MM.1S (cell line): ENCODE measurements at regions not wholly inside any gene's neighbourhood (a gene's known extent, or its start where the extent isn't known, plus 50 kb on each side); places are given as distances from the start of the nearest gene placed in this dataset.

ENCODE experiments used
- DNase-seq: peaks from one replicate; pipeline ENCODE4 v3.0.0-alpha.2; 2015
- H2AFZ ChIP-seq: fragments of 300-600 bp; sonication (generic); 2 replicates; pipeline ENCODE4 v1.6.0; 2016; ENCODE audit warnings: antibody characterized with exemption, low read length
- H3F3A ChIP-seq: fragments of 300-600 bp; sonication (generic); 2 replicates; pipeline ENCODE4 v1.6.1; 2016; ENCODE audit warnings: mild to moderate bottlenecking, antibody characterized with exemption, low read length, moderate library complexity, mixed read lengths; ENCODE audit not compliant: insufficient read depth
- H3K27ac ChIP-seq: fragments of 300-600 bp; sonication (generic); 2 replicates; pipeline ENCODE4 v1.5.1; 2016; ENCODE audit warnings: mild to moderate bottlenecking, low read length
- H3K27me3 ChIP-seq: fragments of 300-600 bp; sonication (generic); replicated peaks from 2 replicates; pipeline ENCODE4 v1.6.0; 2016; ENCODE audit warnings: low read length; ENCODE audit not compliant: insufficient read depth
- H3K36me3 ChIP-seq: fragments of 300-600 bp; sonication (generic); replicated peaks from 2 replicates; pipeline ENCODE4 v1.6.1; 2016; ENCODE audit warnings: mild to moderate bottlenecking, low read length, mixed read lengths; ENCODE audit not compliant: insufficient read depth
- H3K4me1 ChIP-seq: fragments of 300-600 bp; sonication (generic); 2 replicates; pipeline ENCODE4 v1.6.1; 2016; ENCODE audit warnings: low read length, mixed read lengths
- H3K4me2 ChIP-seq: fragments of 300-600 bp; sonication (generic); 2 replicates; pipeline ENCODE4 v1.6.0; 2016; ENCODE audit warnings: low read depth, low read length
- H3K4me3 ChIP-seq: fragments of 300-600 bp; sonication (generic); 2 replicates; pipeline ENCODE4 v1.5.1; 2016; ENCODE audit warnings: low read length, mixed read lengths
- H3K79me2 ChIP-seq: fragments of 300-600 bp; sonication (generic); 2 replicates; pipeline ENCODE4 v1.6.1; 2016; ENCODE audit warnings: mixed run types, low read length, mixed read lengths
- H3K9ac ChIP-seq: fragments of 300-600 bp; sonication (generic); 2 replicates; pipeline ENCODE4 v1.6.1; 2016; ENCODE audit warnings: low read length, mixed read lengths
- H3K9me2 ChIP-seq: fragments of 300-600 bp; sonication (generic); replicated peaks from 2 replicates; pipeline ENCODE4 v1.6.1; 2016; ENCODE audit warnings: mild to moderate bottlenecking, low read length, mixed read lengths; ENCODE audit not compliant: insufficient read depth
- H3K9me3 ChIP-seq: fragments of 300-600 bp; sonication (generic); replicated peaks from 2 replicates; pipeline ENCODE4 v1.6.1; 2016; ENCODE audit warnings: mild to moderate bottlenecking, low read length, mixed read lengths; ENCODE audit not compliant: insufficient read depth
- H4K20me1 ChIP-seq: fragments of 300-600 bp; sonication (generic); 2 replicates; pipeline ENCODE4 v1.6.1; 2016; ENCODE audit warnings: mild to moderate bottlenecking, low read length, moderate library complexity, mixed read lengths; ENCODE audit not compliant: insufficient read depth
- CTCF ChIP-seq: fragments of 300-600 bp; sonication (generic); IDR thresholded peaks from 2 replicates; pipeline ENCODE4 v1.5.1; 2016; ENCODE audit warnings: antibody characterized with exemption, low read length, mixed read lengths
- EZH2 ChIP-seq: fragments of 300-600 bp; sonication (generic); optimal IDR thresholded peaks from 2 replicates; pipeline ENCODE3; 2017; ENCODE audit warnings: low read depth, mild to moderate bottlenecking, antibody characterized with exemption, low read length, mixed read lengths
- EZH2phosphoT487 ChIP-seq: fragments of 300-600 bp; sonication (generic); IDR thresholded peaks from 2 replicates; pipeline ENCODE4 v1.6.1; 2018; ENCODE audit warnings: antibody characterized with exemption, low read length

- H2AFZ ChIP-seq = no peak overlapping the region
- no peak overlapping the region for H3K4me2 ChIP-seq
- H3K9me2 ChIP-seq = no peaks in the 10 kb centered on the region
- H3F3A ChIP-seq = no peaks in the 10 kb centered on the region
- no peaks in the 10 kb centered on the region for H3K9me3 ChIP-seq
- H3K4me3 ChIP-seq = no peak overlapping the region
- H3K9ac ChIP-seq = no peak overlapping the region
- H3K27ac ChIP-seq = no peak overlapping the region
- H3K79me2 ChIP-seq = no peaks in the 10 kb centered on the region
- H3K4me1 ChIP-seq = no peaks in the 10 kb centered on the region
- TF ChIP-seq EZH2 = no peak
- no peak for TF ChIP-seq EZH2phosphoT487
- TF ChIP-seq CTCF = no peak
- H3K27me3 ChIP-seq = no peaks in the 10 kb centered on the region
- H4K20me1 ChIP-seq = no peaks in the 10 kb centered on the region
- no peaks in the 10 kb centered on the region for H3K36me3 ChIP-seq
- no peak for DNase-seq
These were observed 150.3 kb downstream of the TFCP2L1 start for GRCh38 chr2:121134728-121135127.

GRCh38 chr2:121135168-121135853 is 149.7 kb downstream of the TFCP2L1 start:
- Histone ChIP-seq H3K4me2 (no peak overlapping the region), H3K27ac (no peak overlapping the region), H3F3A (no peaks in the 10 kb centered on the region), H3K9me3 (no peaks in the 10 kb centered on the region), H4K20me1 (no peaks in the 10 kb centered on the region), H3K36me3 (no peaks in the 10 kb centered on the region), H3K4me3 (no peak overlapping the region), H3K9ac (no peak overlapping the region), H3K9me2 (no peaks in the 10 kb centered on the region), H3K4me1 (no peaks in the 10 kb centered on the region), H3K79me2 (no peaks in the 10 kb centered on the region), H2AFZ (no peak overlapping the region), H3K27me3 (no peaks in the 10 kb centered on the region)
- no peak for TF ChIP-seq EZH2
- no peak for TF ChIP-seq CTCF
- no peak for TF ChIP-seq EZH2phosphoT487
- DNase-seq = no peak

GRCh38 chr2:121136323-121136722 is 148.7 kb downstream of the TFCP2L1 start:
- Histone ChIP-seq H2AFZ (no peak overlapping the region), H4K20me1 (no peaks in the 10 kb centered on the region), H3K4me1 (no peaks in the 10 kb centered on the region), H3K27me3 (no peaks in the 10 kb centered on the region), H3K9me2 (no peaks in the 10 kb centered on the region), H3F3A (no peaks in the 10 kb centered on the region), H3K27ac (no peak overlapping the region), H3K79me2 (no peaks in the 10 kb centered on the region), H3K4me2 (no peak overlapping the region), H3K4me3 (no peak overlapping the region), H3K9ac (no peak overlapping the region), H3K36me3 (no peaks in the 10 kb centered on the region), H3K9me3 (no peaks in the 10 kb centered on the region)
- no peak for TF ChIP-seq CTCF
- no peak for TF ChIP-seq EZH2phosphoT487
- no peak for TF ChIP-seq EZH2
- DNase-seq = no peak
